MCF 10A (cell line): ENCODE measurements at regions not wholly inside any gene's neighbourhood (a gene's known extent, or its start where the extent isn't known, plus 50 kb on each side); places are given as distances from the start of the nearest gene placed in this dataset.

Experiments used
- BruUV-seq: library from RNA; stranded (reverse); fragments of 400-500 nt; replicated peaks from 2 replicates; lab custom pipeline; 2021; lab: Mats Ljungman, UMichigan
- CTCF ChIA-PET: fragments of 300-600 bp; sonication (Branson Sonifier 250); formaldehyde crosslinking; extraction: SDS; loops from one replicate; lab custom pipeline; 2021; ENCODE audit warnings: antibody characterized with exemption, inconsistent platforms; lab: Yijun Ruan, JAX
- POLR2A ChIA-PET: fragments of 300-600, 350-650 bp; sonication (Branson Sonifier 250); formaldehyde crosslinking; extraction: SDS; loops from one replicate; lab custom pipeline; 2020; ENCODE audit warnings: antibody characterized with exemption, inconsistent platforms; lab: Yijun Ruan, JAX
- DNase-seq: peaks from one replicate; pipeline ENCODE4 v3.0.0-alpha.2; 2018; ENCODE audit not compliant: unreplicated experiment
- H3K27ac Mint-ChIP-seq: one replicate; pipeline ENCODE4 v1.8.0; 2022; ENCODE audit warnings: mild to moderate bottlenecking, low read depth, mixed read lengths; ENCODE audit not compliant: unreplicated experiment
- H3K27me3 Mint-ChIP-seq: one replicate; pipeline ENCODE4 v1.8.0; 2022; ENCODE audit warnings: mixed read lengths; ENCODE audit not compliant: insufficient read depth, unreplicated experiment
- H3K36me3 Mint-ChIP-seq: one replicate; pipeline ENCODE4 v1.8.0; 2022; ENCODE audit warnings: mild to moderate bottlenecking, moderate library complexity, mixed read lengths; ENCODE audit not compliant: insufficient read depth, unreplicated experiment
- H3K4me1 Mint-ChIP-seq: one replicate; pipeline ENCODE4 v1.8.0; 2022; ENCODE audit warnings: mixed read lengths; ENCODE audit not compliant: insufficient read depth, unreplicated experiment
- H3K4me3 Mint-ChIP-seq: one replicate; pipeline ENCODE4 v1.8.0; 2022; ENCODE audit warnings: mild to moderate bottlenecking, moderate library complexity, mixed read lengths; ENCODE audit not compliant: unreplicated experiment
- H3K9me3 Mint-ChIP-seq: one replicate; pipeline ENCODE4 v1.8.0; 2022; ENCODE audit warnings: mixed read lengths; ENCODE audit not compliant: unreplicated experiment
- CTCF ChIP-seq: fragments of 200-600 bp; IDR thresholded peaks from one replicate; pipeline ENCODE4 v1.8.0; 2022; ENCODE audit warnings: antibody characterized with exemption, mild to moderate bottlenecking; ENCODE audit not compliant: unreplicated experiment
- intact Hi-C: fragments of 100-400 bp; cut with micrococcal nuclease; formaldehyde crosslinking; loops from 2 replicates; pipeline ENCODE4 v1.14.1; 2022

- BruUV-seq, result no TSS peak
- no peak for DNase-seq
- POLR2A ChIA-PET, result no interaction called here
Measured at GRCh38 chr7:9978106-9979064, 995.3 kb upstream of the PHF14 start.

GRCh38 chr7:9981742-9982349 lies 991.8 kb upstream of the PHF14 start:
- intact Hi-C loops, result no loop called here
- CTCF ChIA-PET, result no interaction called here
- Mint-ChIP-seq H3K4me1 (no peaks in the 10 kb centered on the region), H3K27me3 (peaks cover 10% of the 10 kb centered on the region), H3K9me3 (no peaks in the 10 kb centered on the region), H3K27ac (no peak overlapping the region), H3K36me3 (no peaks in the 10 kb centered on the region), H3K4me3 (no peak overlapping the region)
- BruUV-seq, result no TSS peak
- POLR2A ChIA-PET, result no interaction called here
- no peak for DNase-seq
- TF ChIP-seq CTCF, result no peak

More at GRCh38 chr7:9978106-9979064, 995.3 kb upstream of the PHF14 start:
- H3K4me3 Mint-ChIP-seq, result no peak overlapping the region
- CTCF ChIA-PET, result interaction anchor here (0.6 kb wide), 1 partner anchor 27 kb away, joined by 3 read pairs; no protein-coding TSS in a partner anchor
- intact Hi-C loops, result no loop called here
- no peak overlapping the region for H3K27ac Mint-ChIP-seq
- TF ChIP-seq CTCF, result no peak
- no peaks in the 10 kb centered on the region for H3K4me1 Mint-ChIP-seq
- H3K9me3 Mint-ChIP-seq, result no peaks in the 10 kb centered on the region
- no peaks in the 10 kb centered on the region for H3K36me3 Mint-ChIP-seq
- H3K27me3 Mint-ChIP-seq, result peaks cover 10% of the 10 kb centered on the region

GRCh38 chr7:9983048-9983447 lies 990.6 kb upstream of the PHF14 start:
- Mint-ChIP-seq H3K4me3 (no peak overlapping the region), H3K9me3 (peaks cover 5% of the 10 kb centered on the region), H3K36me3 (no peaks in the 10 kb centered on the region), H3K27me3 (peaks cover 10% of the 10 kb centered on the region), H3K4me1 (no peaks in the 10 kb centered on the region), H3K27ac (no peak overlapping the region)
- ChIA-PET CTCF (no interaction called here), POLR2A (no interaction called here)
- DNase-seq, result no peak
- intact Hi-C loops, result no loop called here
- no TSS peak for BruUV-seq
- TF ChIP-seq CTCF, result no peak

GRCh38 chr7:10015687-10016086 lies 958.0 kb upstream of the PHF14 start:
- POLR2A ChIA-PET, result no interaction called here
- no peak for DNase-seq
- Mint-ChIP-seq H3K4me3 (no peak overlapping the region), H3K9me3 (no peaks in the 10 kb centered on the region), H3K27ac (no peak overlapping the region), H3K36me3 (no peaks in the 10 kb centered on the region), H3K4me1 (no peaks in the 10 kb centered on the region), H3K27me3 (peaks cover 21% of the 10 kb centered on the region)
- intact Hi-C loops, result no loop called here
- CTCF ChIA-PET, result no interaction called here
- TF ChIP-seq CTCF, result no peak
- no TSS peak for BruUV-seq
